DMS53 treated with DMSO at 0.1 percent for 48 hours (cell line): ENCODE measurements at regions not wholly inside any gene's neighbourhood (a gene's known extent, or its start where the extent isn't known, plus 50 kb on each side); places are given as distances from the start of the nearest gene placed in this dataset.

Experiments used
- DNase-seq: peaks from one replicate; lab custom pipeline; 2025; ENCODE audit not compliant: unreplicated experiment; lab: John Stamatoyannopoulos, UW

DNA sequence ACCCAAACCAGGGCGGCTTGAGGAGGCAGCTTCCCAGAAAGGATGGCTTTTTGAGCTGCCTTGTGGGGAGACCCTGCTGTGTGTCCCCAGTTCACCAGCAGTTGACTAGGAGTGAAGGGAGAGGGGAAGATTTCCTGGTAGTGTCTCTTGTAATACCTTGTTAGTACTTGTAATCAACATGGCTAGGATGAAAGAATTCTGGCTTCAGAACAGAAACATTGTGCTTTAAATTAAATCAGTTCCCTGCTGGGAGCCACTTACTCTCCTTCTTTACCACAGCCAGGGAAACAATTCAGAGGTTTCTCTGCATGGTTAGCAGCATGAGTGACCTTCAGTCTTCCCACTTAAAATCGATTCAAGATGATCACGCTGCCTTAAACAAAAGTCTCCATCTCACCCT lies 525.4 kb upstream of the ID4 start:
- DNase-seq: no peak

DNA sequence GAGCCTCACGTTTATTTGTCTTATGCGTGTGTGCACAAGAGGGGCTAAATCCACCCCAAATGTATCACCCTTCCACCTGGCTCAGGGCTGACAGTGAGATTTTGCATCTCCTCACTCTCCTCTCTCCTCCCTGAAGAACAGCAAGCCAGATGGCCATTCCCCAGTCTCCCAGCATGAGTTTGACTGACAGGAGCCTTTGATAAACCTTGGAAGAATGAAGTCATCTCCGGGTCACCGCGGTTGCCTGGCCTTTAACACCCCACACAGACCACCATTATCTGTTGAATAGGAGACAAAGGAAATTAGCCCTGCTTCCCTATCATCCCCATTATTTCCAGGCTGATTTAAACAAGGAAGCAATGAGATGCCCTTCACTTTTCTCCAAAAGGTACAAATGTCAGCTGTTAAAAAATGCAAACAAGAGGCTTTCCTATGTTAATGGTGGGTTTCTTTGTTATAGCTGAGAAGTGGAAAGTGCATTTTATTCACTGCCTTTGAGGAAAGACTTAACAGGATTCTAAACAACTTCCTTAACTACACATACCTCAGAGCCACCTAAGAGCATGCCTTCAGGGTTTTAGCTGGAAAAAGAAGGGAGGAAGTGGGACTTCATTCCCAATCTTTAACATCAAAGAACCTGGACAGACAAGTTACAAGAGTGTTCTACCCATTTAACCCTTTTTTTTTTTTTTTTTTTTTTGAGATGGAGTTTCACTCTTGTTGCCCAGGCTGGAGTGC lies 524.8 kb upstream of the ID4 start:
- DNase-seq: no peak

DNA sequence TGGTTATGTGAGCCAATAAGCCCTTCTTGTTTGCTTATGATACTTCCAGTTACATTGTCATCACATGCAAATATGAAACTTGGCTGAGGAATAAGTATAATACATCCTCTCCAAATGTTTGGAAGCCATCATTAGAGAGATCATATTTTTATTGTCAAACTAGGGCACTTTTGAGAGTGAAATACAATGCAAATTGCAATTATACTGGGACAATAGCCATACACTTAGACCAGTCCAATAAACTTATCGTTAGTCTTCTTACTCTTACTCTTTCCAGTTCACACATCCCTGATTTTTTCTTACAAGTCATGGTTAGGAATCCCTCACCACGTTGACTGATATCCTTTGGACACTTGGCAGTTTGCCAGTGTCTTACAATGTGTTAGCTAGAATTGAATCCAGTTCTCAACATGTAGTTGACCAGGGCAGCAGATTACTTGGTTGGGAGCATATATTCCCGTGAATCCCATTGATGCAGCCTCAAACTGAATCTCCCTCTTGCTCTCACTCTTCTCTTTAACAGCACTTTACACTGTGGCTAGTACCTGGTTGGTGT lies 519.7 kb upstream of the ID4 start:
- no peak for DNase-seq

DNA sequence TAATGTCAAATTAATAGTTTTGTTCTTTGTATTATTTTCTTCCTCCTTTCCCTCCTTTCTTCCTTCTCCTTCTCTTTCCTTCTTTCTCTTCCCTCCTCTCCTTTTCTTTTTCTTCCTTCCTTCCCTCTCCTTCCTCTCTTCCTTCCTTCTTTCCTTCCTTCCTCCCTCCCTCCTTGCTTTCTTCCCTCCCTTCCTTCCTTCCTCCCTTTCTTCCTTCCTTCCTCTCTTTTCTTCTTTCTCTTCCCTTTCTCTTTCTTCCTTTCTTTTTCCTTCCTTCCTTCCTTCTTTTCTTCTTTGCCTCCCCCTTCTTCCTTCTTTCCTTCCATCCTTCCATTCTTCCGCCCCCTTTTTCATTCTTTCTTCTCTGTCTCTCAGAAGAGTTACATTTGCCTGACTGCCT lies 518.2 kb upstream of the ID4 start:
- DNase-seq: no peak

DNA sequence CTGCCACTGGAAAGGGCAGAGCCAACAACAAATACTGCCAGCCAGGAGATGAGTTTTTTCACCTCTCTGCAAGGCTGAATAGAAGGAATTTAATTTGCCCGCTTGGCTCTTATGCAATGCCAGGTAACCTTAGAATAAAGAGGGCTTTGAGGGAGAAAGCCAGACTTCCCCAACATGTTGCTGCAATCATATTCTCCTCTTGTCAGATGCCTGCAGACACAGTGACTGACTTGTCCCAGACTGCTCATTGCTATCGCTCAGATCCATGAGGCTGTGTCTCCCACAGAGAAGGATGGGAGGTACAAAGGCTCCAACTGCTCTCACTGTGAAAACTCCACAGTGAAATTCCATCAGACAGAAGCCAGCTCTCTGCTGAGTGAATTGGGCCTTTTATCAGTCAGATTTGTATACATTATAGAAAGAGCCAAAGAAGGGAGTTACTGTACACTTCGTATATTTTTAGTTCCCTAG lies 517.0 kb upstream of the ID4 start:
- DNase-seq: no peak

DNA sequence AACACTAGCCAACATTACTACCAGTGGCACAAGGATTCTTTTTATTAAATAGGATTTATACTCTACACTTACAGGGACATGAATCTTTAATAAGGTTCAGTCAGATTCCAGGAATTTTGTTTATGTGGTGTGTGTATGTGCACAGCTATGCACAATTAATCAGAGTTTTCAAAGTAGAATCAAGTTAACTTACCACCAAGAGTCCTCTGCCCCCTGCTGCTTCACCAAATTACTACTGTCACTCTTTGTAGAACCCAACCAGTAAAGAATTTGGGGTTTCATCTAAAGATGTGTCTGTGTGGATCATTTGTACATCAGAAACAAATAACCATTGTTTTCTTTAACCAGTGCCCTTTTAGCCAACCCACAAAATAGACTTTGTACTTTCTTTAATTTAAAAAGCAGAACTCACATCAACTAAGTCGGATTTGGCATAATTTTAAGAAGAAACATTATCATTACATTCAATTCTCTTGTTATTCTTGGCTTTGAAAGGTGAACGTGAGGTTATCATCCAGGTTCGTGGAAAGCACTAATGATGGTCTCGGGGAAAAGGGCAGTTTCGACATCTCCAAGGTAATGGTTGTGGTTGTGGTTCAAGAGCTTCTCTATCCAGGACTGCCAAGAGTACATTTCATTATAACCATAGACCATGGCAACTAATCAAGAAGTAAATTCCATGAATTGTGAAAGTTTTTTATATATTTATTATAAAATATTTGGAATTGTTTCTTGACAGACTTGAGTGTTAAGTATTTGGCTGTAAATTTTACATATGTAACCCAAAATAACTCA lies 514.3 kb upstream of the ID4 start:
- DNase-seq: no peak

DNA sequence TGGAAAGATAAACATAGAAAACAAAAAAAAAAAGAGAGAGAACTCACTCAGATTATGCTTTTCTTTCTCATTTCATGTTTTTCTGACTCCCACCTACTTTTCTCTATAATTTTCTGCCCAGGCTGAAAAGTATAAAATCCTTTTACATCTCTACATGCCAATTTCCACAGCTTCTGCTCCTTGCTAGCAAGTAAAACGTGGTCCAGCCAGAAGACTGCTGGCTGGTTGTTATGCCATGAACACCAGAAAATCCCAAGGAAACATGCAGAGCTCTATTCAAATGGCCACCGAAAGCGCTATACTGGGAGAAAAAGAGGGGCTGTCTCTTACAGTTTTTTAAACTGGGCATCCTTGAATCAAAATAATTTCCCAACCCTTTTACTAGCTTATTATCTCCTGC lies 512.8 kb upstream of the ID4 start:
- DNase-seq: no peak

DNA sequence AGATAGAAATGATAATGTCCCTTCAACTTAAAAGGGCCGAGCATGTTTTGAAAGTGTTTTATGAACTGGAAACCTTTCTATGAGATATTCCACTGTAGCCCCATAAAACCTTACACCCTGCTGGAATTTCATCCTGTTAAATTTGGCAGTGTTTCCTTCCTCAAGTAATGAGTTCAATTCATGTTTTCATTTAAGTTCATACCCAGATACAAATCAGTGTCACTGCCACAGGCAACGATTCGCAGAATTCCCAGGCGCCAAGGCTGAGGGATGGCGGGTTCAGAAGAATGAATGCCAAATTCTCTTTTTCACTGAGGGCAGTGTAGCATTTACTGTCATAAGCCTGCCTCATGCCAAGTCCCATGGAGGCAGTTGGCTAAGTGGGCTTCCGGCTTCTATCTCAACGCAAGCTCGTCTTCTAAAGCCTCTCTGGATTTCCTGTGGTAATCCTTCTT lies 511.8 kb upstream of the ID4 start:
- DNase-seq: no peak

DNA sequence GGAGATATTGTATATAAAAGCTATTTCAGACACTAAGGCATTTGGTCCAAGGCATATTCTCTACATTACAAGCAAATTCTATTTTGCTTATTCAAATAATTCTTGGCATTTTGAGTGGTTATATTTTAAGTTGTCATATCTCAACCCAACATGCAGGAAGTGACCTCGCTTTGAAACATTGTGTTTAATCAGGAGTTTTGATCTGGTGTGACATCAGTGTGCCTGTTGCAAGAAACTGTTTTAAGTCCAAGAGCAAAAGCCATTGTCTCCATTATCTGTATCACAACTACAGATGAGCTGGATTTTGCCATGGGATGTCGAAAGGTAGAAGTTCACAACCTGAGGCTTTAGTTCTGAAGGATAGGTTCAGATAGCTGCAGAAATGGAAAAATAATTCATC lies 509.9 kb upstream of the ID4 start:
- no peak for DNase-seq

DNA sequence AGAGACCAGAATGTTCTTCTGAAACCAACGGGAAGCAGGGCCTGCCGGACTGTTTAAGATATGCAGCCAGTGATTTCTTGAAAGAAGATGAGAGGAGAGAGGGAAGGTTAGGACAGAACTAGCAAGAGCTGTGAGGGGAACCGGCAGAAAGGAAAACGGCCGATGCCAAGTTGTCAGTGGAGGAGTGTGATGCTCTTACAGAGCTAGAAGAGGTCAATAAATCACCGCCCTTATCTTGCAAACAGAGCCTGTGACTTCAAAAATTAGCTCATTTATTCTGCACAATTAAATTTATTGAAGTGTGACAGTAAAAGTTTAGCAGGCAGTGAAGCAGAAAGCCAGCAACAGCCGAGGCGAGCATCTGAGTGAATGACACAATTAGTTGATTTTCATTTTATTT lies 509.5 kb upstream of the ID4 start:
- no peak for DNase-seq

DNA sequence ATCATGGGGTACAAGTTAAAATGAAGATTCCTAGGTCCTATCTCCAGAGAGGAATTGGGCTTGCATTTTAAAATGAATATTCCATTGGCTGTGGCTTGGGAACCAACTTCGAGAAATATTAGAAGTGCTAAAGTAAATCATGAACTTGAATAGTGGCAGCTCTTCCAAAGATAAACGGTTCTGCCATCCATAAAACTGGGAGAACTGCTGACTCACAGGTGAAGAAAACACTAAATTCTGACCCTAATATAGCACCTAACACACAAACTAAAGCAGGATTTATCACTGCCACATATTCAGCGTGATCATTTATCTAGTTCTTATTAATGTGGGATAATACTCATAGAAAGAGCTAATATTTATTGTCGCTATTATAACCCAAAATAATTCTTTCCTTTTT lies 508.1 kb upstream of the ID4 start:
- DNase-seq: no peak

DNA sequence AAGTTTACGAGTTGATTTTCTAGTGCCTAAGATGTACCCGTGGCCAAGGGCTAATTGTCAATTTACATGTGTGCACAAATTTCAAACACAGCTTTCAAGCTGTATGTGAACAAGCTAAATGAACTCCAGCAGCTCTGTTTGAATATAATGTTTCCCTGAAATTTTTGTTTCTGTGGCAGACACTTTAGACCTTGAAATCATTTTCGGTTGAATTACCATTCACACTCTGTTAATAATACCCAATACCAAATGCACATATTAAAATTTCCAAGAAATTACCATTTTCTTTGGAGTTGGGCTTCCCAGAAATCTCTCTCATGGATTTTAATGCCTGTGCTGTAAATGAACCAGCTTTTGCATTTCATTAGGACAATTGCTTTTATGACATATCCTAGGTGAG lies 506.1 kb upstream of the ID4 start:
- no peak for DNase-seq

DNA sequence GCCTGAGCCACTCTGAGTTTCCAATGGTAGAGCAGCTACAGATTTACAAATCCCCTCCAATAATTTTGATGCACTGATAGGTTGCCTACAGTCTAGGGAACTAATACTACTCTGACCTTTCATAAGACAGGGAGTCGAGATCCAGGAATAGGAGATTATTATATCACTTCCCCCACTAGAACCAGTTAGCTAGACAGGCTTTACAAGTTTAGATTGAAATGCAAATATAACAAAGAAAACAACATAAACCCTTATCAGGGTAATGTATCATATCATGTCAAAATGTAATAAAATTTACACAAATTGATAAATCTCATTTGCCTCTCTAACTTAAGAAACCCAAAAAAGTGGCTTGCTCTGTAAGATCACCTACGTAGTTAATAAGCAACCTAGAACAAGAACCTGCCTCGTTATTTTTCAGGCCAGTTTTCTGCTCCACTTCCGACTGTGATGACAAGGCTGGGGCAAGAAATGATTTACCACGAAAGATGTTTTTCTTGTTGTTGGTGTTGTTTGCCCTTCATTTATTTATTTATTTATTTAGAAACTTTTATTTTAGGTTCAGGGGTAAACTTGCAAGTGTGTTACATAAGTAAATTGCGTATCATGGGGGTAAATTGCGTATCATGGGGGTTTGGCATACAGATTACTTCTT lies 504.2 kb upstream of the ID4 start:
- DNase-seq: no peak

DNA sequence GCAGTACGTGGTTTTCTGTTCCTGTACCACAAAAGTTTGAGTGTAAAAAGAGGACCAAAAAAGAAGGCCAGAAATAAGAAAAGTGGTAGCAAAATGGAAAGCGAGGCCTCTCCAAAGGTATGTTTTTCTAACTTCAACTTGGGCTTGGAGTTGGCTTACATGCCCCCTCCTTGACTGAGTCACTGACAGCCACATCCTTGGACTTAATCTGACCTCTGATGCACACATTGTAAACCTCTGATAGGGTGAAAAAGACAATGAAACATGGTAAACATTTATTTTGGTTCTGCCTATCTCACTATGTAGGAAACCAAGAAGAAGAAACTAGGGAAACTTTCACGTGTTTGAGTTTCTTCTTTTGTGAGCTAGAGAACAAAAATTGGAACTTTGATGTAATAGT lies 503.2 kb upstream of the ID4 start:
- DNase-seq: no peak

DNA sequence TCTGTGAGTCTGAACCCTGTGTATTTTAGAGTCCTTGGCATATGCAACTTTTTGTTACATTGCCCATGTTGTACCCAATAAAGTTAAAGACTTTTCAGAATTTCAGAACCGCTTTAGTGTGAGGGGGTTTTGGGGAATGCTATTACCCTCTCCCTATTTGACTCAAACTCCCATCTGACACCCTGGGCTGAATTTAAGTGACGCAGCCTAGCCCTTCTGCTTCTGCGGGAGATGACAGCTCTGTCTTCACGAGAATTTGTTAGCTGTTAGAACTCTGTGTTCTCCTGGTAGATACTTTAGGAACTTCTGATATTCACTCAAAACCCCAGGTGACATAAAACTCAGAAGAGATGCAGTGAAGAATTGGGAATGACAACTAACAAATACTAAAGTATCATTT lies 500.6 kb upstream of the ID4 start:
- DNase-seq: no peak

DNA sequence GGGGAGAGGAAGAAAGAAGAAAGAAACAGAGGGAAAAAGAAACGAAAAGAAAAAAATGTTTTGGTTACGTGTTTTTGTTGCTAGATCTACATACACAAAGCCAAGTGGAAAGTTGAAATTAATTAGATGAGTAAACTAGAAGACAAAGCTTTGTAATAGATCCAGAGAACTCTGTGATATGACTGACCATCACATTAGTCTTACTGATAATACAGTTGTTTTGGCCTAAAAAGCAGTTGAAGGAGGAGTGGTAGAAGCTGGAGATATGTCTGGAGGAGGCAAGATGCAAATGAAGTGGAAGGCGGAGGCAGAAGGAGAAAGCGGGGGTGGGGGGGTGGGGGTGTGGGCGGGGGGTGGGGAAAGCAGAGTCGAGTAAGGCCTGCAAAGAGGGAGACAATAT lies 500.1 kb upstream of the ID4 start:
- no peak for DNase-seq

DNA sequence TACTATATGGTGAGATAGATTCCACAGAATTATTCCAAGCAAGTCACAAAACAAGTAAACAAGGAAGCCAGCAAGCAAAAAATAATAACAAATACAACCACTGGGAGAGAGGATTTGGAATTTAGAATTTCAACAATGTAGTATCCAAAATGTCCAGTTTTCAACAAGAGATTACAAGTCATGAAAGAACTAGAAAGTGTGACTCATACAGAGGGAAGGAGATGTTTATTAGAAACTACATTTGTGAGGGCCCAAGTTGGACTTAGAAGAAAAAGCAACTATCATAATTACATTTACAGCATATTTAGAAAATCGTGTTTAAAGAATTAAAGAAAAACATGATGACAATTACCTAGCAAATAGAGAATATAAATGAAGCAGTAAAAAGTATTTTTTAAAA lies 494.6 kb upstream of the ID4 start:
- DNase-seq: no peak

DNA sequence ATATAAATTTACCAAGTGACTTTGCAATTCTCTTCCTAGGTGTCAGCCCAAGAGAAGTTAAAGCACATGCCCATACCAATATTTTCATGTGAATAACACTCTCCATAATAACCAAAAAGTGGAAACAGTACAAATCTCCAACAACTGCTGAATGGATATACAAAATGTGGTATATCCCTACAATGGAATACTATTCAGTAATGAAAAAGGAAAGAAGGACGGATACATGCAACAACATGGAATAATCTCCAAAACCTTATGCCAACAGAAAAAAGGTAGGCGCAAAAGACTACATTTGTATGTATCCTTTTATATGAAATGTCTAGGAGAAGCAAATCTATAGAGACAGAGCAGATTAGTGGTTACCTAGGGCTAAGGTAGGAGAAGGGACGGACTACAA lies 487.7 kb upstream of the ID4 start:
- no peak for DNase-seq

DNA sequence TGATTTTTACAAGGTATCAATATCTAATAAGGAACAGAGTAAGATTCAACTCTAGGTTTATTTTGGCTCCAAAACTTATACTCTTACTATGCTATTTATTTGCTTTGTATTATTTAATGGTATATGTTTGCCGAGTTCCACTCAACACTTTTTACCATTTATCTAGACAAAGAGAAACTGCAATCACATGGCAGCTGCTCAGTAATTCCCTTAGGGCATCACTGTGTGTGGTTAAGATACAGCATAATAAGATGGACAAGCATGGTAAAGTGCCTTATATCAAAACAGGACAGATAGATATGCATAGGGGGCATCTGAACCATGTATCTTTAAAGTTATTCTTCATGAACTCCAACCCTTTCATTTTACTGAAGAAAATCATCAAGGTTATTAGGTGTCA lies 483.0 kb upstream of the ID4 start:
- DNase-seq: no peak

DNA sequence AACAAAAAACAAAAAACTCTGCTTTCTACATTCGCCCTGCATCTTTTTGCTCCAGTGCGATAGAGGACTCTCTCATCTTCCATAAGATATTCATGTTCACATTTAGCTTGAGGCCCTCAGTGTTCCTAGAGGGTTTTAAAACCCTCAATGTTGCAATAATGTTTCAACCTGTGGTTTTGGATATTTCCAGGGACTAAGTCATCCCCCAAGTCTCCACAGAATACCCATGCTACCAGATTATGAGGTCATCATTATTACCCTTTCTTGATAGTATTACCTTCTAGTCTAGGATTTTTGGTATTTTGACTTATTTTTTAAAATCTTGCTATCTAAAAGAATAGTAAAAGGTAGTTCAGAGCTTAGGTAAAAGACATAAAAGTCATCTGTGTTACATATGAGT lies 480.5 kb upstream of the ID4 start:
- DNase-seq: no peak

DNA sequence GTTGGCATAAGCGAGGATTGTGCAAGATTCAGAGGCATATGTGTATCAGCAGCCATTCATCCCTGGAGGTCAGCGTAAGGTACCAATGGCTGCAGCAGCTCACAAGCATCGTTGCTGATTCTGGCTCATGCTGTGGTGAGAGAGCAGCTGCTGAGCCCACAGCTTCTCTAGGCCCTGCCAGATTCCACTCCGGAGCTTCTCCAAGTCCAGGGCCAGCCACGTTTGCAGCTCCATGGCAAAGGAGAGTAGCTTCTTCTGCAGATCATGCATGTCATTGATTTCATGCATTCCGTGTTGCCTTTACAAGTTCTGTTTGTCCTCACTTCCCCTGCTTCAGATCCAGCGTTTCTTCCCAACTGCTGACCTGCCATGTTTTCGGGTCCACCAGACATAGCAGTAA lies 474.8 kb upstream of the ID4 start:
- no peak for DNase-seq

DNA sequence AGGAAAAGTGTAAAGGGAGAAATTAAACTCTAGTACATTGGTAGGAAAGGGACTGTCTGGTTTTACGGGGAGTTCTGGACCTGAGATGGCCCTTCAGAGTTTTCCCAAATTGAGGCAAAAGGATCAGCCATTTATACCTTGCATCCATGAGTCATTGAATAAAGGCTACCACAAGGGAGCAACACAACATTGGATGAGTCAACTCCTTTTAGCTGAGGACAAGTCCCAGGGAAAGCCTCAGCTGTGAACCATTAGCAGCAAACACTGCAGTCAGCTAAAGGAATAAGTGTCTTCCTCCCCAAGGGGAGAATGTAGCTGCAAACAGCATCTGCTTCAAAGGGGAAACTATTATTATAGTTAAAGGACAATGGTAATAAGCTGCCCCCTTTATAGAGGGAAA lies 468.7 kb upstream of the ID4 start:
- DNase-seq: no peak
